ENCODE measurements at regions not wholly inside any gene's neighbourhood (a gene's known extent, or its start where the extent isn't known, plus 50 kb on each side); places are given as distances from the start of the nearest gene placed in this dataset.

GRCh38 chr18:68568364-68569155, 146.3 kb downstream of the TMX3 start:
- H3K4me1 Mint-ChIP-seq (ENCODE audit: low read depth): no peaks in the 10 kb centered on the region
- no peaks in the 10 kb centered on the region for H3K36me3 Mint-ChIP-seq (ENCODE audit: low read depth)
- DNase-seq: no peak
- no peak overlapping the region for H3K4me3 Mint-ChIP-seq
- TF ChIP-seq, protein P1, sequence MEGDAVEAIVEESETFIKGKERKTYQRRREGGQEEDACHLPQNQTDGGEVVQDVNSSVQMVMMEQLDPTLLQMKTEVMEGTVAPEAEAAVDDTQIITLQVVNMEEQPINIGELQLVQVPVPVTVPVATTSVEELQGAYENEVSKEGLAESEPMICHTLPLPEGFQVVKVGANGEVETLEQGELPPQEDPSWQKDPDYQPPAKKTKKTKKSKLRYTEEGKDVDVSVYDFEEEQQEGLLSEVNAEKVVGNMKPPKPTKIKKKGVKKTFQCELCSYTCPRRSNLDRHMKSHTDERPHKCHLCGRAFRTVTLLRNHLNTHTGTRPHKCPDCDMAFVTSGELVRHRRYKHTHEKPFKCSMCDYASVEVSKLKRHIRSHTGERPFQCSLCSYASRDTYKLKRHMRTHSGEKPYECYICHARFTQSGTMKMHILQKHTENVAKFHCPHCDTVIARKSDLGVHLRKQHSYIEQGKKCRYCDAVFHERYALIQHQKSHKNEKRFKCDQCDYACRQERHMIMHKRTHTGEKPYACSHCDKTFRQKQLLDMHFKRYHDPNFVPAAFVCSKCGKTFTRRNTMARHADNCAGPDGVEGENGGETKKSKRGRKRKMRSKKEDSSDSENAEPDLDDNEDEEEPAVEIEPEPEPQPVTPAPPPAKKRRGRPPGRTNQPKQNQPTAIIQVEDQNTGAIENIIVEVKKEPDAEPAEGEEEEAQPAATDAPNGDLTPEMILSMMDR (IDR thresholded peaks at IDR 0.05): no peak
- H3K27me3 Mint-ChIP-seq (ENCODE audit: insufficient read depth): no peaks in the 10 kb centered on the region
- no peak overlapping the region for H3K27ac Mint-ChIP-seq
- no peaks in the 10 kb centered on the region for H3K9me3 Mint-ChIP-seq

GRCh38 chr18:68566991-68567390, 147.9 kb downstream of the TMX3 start:
- H3K27ac Mint-ChIP-seq: no peak overlapping the region
- no peaks in the 10 kb centered on the region for H3K27me3 Mint-ChIP-seq (ENCODE audit: insufficient read depth)
- no peaks in the 10 kb centered on the region for H3K9me3 Mint-ChIP-seq
- no peak for DNase-seq
- TF ChIP-seq, protein P1 (IDR thresholded peaks at IDR 0.05): no peak
- no peaks in the 10 kb centered on the region for H3K36me3 Mint-ChIP-seq (ENCODE audit: low read depth)
- peaks cover 8% of the 10 kb centered on the region; the same call in 1 of the 2 replicates for H3K4me1 Mint-ChIP-seq (ENCODE audit: low read depth)
- no peak overlapping the region for H3K4me3 Mint-ChIP-seq

DNA sequence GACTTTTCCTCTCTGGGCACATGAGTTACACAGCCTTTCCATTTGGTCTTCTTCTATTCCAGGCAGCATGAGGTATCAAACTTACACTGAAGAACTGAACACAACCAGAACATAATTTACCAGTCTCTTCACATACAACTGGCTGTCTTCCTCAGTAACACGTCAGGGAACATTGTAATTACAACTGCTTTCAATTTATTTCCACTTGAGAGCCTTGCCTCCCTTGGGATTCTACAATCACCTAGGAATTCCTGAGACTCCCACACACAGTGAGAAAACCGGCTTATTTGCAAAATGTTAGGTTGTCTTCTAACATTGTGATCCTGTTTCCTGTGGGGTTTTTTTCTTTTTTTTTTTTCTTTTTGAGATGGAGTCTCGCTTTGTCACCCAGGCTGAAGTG, 149.9 kb downstream of the TMX3 start:
- Mint-ChIP-seq H3K36me3 (ENCODE audit: low read depth) (no peaks in the 10 kb centered on the region), H3K27ac (no peak overlapping the region), H3K27me3 (ENCODE audit: insufficient read depth) (no peaks in the 10 kb centered on the region), H3K4me1 (ENCODE audit: low read depth) (peaks cover 11% of the 10 kb centered on the region; the same call in 1 of the 2 replicates), H3K4me3 (no peak overlapping the region), H3K9me3 (no peaks in the 10 kb centered on the region)
- TF ChIP-seq, protein P1 (IDR thresholded peaks at IDR 0.05): no peak
- no peak for DNase-seq

DNA sequence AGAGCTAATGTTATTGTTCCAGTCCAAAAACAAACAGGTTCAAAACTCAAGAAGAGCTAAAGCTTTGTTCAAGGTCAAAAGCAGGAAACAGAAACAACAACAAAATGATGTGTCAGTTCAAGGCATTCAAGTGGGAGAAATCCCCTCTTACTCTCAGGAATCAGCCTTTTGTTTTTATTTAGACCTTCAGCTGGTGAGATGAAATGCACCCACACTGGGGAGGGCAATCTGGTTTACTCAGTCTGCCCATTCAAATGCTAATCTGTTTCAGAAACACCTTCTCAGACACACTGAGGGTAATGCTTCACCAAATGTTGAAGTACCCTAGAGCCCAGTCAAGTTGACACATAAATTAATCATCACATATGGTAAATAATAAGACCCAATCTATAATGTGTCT, 150.6 kb downstream of the TMX3 start:
- no peak overlapping the region for H3K27ac Mint-ChIP-seq
- H3K4me3 Mint-ChIP-seq: no peak overlapping the region
- H3K27me3 Mint-ChIP-seq (ENCODE audit: insufficient read depth): no peaks in the 10 kb centered on the region
- TF ChIP-seq, protein P1 (IDR thresholded peaks at IDR 0.05): no peak
- no peaks in the 10 kb centered on the region for H3K9me3 Mint-ChIP-seq
- H3K4me1 Mint-ChIP-seq (ENCODE audit: low read depth): peaks cover 16% of the 10 kb centered on the region; the same call in 1 of the 2 replicates
- H3K36me3 Mint-ChIP-seq (ENCODE audit: low read depth): no peaks in the 10 kb centered on the region
- DNase-seq: no peak

DNA sequence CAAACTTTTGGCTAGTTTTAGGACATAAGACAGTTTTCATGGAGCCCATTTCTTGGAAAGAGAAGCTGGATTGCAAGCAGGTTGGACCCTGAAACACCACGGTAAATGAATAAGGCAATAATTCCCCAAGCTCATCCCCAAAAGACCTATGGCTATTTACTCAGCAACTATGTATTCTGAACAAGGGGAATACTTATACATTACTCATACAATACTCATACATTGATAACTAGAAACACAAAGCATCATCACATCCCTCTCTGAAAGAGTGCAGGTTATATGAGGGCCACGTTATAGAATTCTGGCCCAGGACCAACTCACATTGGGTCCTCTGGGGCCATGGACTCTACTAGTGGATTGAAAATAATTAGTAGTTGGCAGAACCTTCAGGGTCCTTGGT, 154.8 kb downstream of the TMX3 start:
- H3K27me3 Mint-ChIP-seq (ENCODE audit: insufficient read depth): no peaks in the 10 kb centered on the region; the same call in 1 of the 2 replicates
- H3K4me3 Mint-ChIP-seq: no peak overlapping the region
- H3K9me3 Mint-ChIP-seq: no peaks in the 10 kb centered on the region
- TF ChIP-seq, protein P1 (IDR thresholded peaks at IDR 0.05): no peak
- H3K27ac Mint-ChIP-seq: no peak overlapping the region
- DNase-seq: no peak
- no peaks in the 10 kb centered on the region for H3K36me3 Mint-ChIP-seq (ENCODE audit: low read depth)
- H3K4me1 Mint-ChIP-seq (ENCODE audit: low read depth): peaks cover 29% of the 10 kb centered on the region

All from HFFc6 (cell line).